ENCODE measurements at regions not wholly inside any gene's neighbourhood (a gene's known extent, or its start where the extent isn't known, plus 50 kb on each side); places are given as distances from the start of the nearest gene placed in this dataset.

- no peak for FAIRE-seq
- DNase-seq (ENCODE audit: extremely low spot score, insufficient read length, low read depth), result no peak
Measured at GRCh38 chr6:150535151-150535804, 64.4 kb upstream of the PLEKHG1 start.

- FAIRE-seq (no peak), DNase-seq (ENCODE audit: extremely low spot score, insufficient read length, low read depth) (no peak)
Measured at GRCh38 chr6:150535818-150536220, 63.9 kb upstream of the PLEKHG1 start.

GRCh38 chr6:150536835-150537234, 62.9 kb upstream of the PLEKHG1 start:
- no peak for DNase-seq (ENCODE audit: extremely low spot score, insufficient read length, low read depth)

GRCh38 chr6:150537491-150537890, 62.2 kb upstream of the PLEKHG1 start:
- no peak for DNase-seq (ENCODE audit: extremely low spot score, insufficient read length, low read depth)

More at GRCh38 chr6:150536835-150537234, 62.9 kb upstream of the PLEKHG1 start:
- FAIRE-seq, result no peak

GRCh38 chr6:150537893-150538292, 61.8 kb upstream of the PLEKHG1 start:
- no peak for DNase-seq (ENCODE audit: extremely low spot score, insufficient read length, low read depth)

More at GRCh38 chr6:150537491-150537890, 62.2 kb upstream of the PLEKHG1 start:
- no peak for FAIRE-seq

GRCh38 chr6:150539111-150539510, 60.6 kb upstream of the PLEKHG1 start:
- FAIRE-seq, result no peak
- DNase-seq (ENCODE audit: extremely low spot score, insufficient read length, low read depth), result no peak

More at GRCh38 chr6:150537893-150538292, 61.8 kb upstream of the PLEKHG1 start:
- no peak for FAIRE-seq

GRCh38 chr6:150539568-150539967, 60.1 kb upstream of the PLEKHG1 start:
- FAIRE-seq, result no peak
- DNase-seq (ENCODE audit: extremely low spot score, insufficient read length, low read depth), result no peak

- FAIRE-seq, result no peak
- DNase-seq (ENCODE audit: extremely low spot score, insufficient read length, low read depth), result no peak
Measured at GRCh38 chr6:150541576-150541975, 58.1 kb upstream of the PLEKHG1 start.

- FAIRE-seq (no peak), DNase-seq (ENCODE audit: extremely low spot score, insufficient read length, low read depth) (no peak)
Measured at GRCh38 chr6:150543178-150543577, 56.5 kb upstream of the PLEKHG1 start.

- no peak for DNase-seq (ENCODE audit: extremely low spot score, insufficient read length, low read depth)
Measured at GRCh38 chr6:150544793-150545192, 54.9 kb upstream of the PLEKHG1 start.

GRCh38 chr6:150546457-150546856, 53.2 kb upstream of the PLEKHG1 start:
- no peak for FAIRE-seq
- no peak for DNase-seq (ENCODE audit: extremely low spot score, insufficient read length, low read depth)

More at GRCh38 chr6:150544793-150545192, 54.9 kb upstream of the PLEKHG1 start:
- no peak for FAIRE-seq

GRCh38 chr6:150547502-150548222, 52.0 kb upstream of the PLEKHG1 start:
- DNase-seq (ENCODE audit: extremely low spot score, insufficient read length, low read depth) (no peak), FAIRE-seq (no peak)

GRCh38 chr6:150548330-150548729, 51.4 kb upstream of the PLEKHG1 start:
- DNase-seq (ENCODE audit: extremely low spot score, insufficient read length, low read depth) (no peak), FAIRE-seq (no peak)

GRCh38 chr6:150549007-150549406, 50.7 kb upstream of the PLEKHG1 start:
- no peak for FAIRE-seq
- no peak for DNase-seq (ENCODE audit: extremely low spot score, insufficient read length, low read depth)

- FAIRE-seq, result no peak
- no peak for DNase-seq (ENCODE audit: extremely low spot score, insufficient read length, low read depth)
Measured at GRCh38 chr6:150549674-150550101, 50.0 kb upstream of the PLEKHG1 start.

Measured in GM18507 (cell line).